Subcutaneous abdominal adipose tissue (tissue), 5 donors: ENCODE measurements at regions not wholly inside any gene's neighbourhood (a gene's known extent, or its start where the extent isn't known, plus 50 kb on each side); places are given as distances from the start of the nearest gene placed in this dataset.

Experiments used
- H3K27ac ChIP-seq: one replicate; pipeline ENCODE4 v1.7.0; 2013; ENCODE audit warnings: low read depth, mild to moderate bottlenecking, inconsistent platforms, low read length, moderate library complexity
- H3K27me3 ChIP-seq, 5 donors: one replicate each; pipeline ENCODE4 v1.7.0; 2013; ENCODE audit warnings: low read length in 5 of 5, inconsistent platforms in 1 of 5; ENCODE audit not compliant: control insufficient read depth in 5 of 5, insufficient read depth in 4 of 5
- H3K36me3 ChIP-seq, 5 donors: one replicate each; pipeline ENCODE4 v1.7.0; 2013; ENCODE audit warnings: low read length in 5 of 5; ENCODE audit not compliant: control insufficient read depth in 5 of 5, insufficient read depth in 5 of 5
- H3K4me1 ChIP-seq, 5 donors: one replicate each; pipeline ENCODE4 v1.7.0; 2013; ENCODE audit warnings: low read length in 5 of 5, mild to moderate bottlenecking in 3 of 5, moderate library complexity in 1 of 5; ENCODE audit not compliant: control insufficient read depth in 5 of 5, insufficient read depth in 5 of 5
- H3K4me3 ChIP-seq, 5 donors: one replicate each; pipeline ENCODE4 v1.7.0; 2013; ENCODE audit warnings: low read length in 5 of 5, low read depth in 1 of 5
- H3K9ac ChIP-seq, 5 donors: one replicate each; pipeline ENCODE4 v1.7.0; 2013; ENCODE audit warnings: low read length in 5 of 5, mild to moderate bottlenecking in 4 of 5, moderate library complexity in 3 of 5
- H3K9me3 ChIP-seq, 5 donors: one replicate each; pipeline ENCODE4 v1.7.0; 2013; ENCODE audit warnings: low read length in 5 of 5; ENCODE audit not compliant: control insufficient read depth in 5 of 5
- donor health status: healthy.
- donor health status: healthy.
- donor health status: healthy.
- donor health status: healthy.
- donor health status: healthy.

- Histone ChIP-seq H3K27ac (no peak overlapping the region), H3K36me3 (no peaks in the 10 kb centered on the region), H3K9me3 (peaks cover 0 to 2% (median 0%) of the 10 kb centered on the region in 5 donors), H3K9ac (no peak overlapping the region), H3K4me3 (no peak overlapping the region), H3K4me1 (peaks cover 0 to 2% (median 0%) of the 10 kb centered on the region in 5 donors), H3K27me3 (peaks cover 0 to 7% (median 0%) of the 10 kb centered on the region in 5 donors)
Measured at GRCh38 chr16:73869126-73869525, 427.5 kb upstream of the PSMD7 start.

GRCh38 chr16:73864868-73865267, 431.7 kb upstream of the PSMD7 start:
- H3K4me3 ChIP-seq, result no peak overlapping the region
- H3K36me3 ChIP-seq, result no peaks in the 10 kb centered on the region
- no peaks in the 10 kb centered on the region for H3K4me1 ChIP-seq
- peaks cover 0 to 2% (median 0%) of the 10 kb centered on the region in 5 donors for H3K27me3 ChIP-seq
- H3K9me3 ChIP-seq, result peaks cover 0 to 2% (median 0%) of the 10 kb centered on the region in 5 donors
- H3K9ac ChIP-seq, result no peak overlapping the region
- H3K27ac ChIP-seq, result no peak overlapping the region

DNA sequence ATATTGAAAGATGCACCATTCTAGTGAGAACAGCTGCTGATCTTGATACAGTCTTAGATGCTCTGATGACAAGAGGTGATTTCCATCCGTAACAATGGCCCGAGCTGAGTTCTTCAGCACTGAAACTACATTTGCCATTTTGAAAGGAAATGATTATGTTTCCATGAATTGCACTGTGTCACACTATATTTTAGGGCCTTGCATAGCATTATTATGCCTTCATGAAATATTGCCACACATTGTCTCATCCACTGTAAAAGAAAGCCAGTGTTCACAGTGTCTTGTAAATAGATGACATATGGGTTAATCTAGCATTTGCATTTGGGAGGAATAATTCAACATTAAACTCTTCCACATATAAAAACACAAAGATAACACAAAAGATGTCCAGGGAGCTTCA, 438.3 kb upstream of the PSMD7 start:
- no peaks in the 10 kb centered on the region for H3K9me3 ChIP-seq
- no peaks in the 10 kb centered on the region for H3K4me1 ChIP-seq
- H3K27me3 ChIP-seq, result no peaks in the 10 kb centered on the region
- H3K9ac ChIP-seq, result no peak overlapping the region
- no peak overlapping the region for H3K27ac ChIP-seq
- H3K36me3 ChIP-seq, result no peaks in the 10 kb centered on the region
- H3K4me3 ChIP-seq, result no peak overlapping the region

- H3K27me3 ChIP-seq, result no peaks in the 10 kb centered on the region
- no peak overlapping the region for H3K9ac ChIP-seq
Measured at GRCh38 chr16:73853968-73854367, 442.6 kb upstream of the PSMD7 start.

DNA sequence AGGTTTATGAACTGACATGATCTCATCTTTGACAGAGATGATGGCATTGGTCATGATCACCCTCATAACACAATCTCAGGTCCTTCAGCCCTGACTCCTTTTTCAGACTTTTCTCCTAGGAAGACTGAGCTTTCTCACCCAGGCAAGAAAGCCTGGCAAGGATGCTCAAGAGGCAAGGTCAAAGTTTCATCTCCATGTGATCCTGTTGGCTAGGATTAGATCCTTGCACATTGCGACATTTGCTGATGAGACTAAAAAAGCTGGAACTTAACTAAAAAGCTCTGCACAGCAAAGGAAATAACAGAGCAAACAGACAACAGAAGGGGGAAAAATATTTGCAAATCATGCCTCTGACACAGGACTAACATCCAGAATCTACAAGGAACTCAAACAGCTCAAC, 444.1 kb upstream of the PSMD7 start:
- no peaks in the 10 kb centered on the region for H3K9me3 ChIP-seq

More at GRCh38 chr16:73853968-73854367, 442.6 kb upstream of the PSMD7 start:
- Histone ChIP-seq H3K9me3 (no peaks in the 10 kb centered on the region), H3K4me1 (no peaks in the 10 kb centered on the region), H3K27ac (no peak overlapping the region), H3K4me3 (no peak overlapping the region), H3K36me3 (no peaks in the 10 kb centered on the region)

DNA sequence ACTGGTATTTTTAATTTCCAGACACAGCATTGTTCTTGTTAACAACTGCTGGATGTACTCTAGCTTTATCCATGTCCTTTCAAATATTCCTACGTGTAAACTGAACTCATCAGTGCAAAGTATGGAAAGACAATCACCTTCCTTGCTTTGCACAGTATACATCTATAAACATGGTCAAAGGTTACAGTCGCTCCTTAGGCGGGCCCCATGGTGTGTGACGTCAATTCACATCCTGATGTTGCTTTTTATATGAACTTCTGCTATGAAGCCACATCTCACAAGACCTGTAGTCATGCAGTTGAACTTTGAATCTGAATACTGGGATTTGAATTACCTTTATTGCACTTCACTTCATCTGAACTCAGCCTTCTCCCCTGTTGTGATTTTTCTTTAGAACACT, 447.6 kb upstream of the PSMD7 start:
- Histone ChIP-seq H3K4me3 (no peak overlapping the region), H3K9me3 (no peaks in the 10 kb centered on the region), H3K9ac (no peak overlapping the region), H3K27ac (no peak overlapping the region), H3K36me3 (no peaks in the 10 kb centered on the region), H3K4me1 (peaks cover 0 to 10% (median 2%) of the 10 kb centered on the region in 5 donors), H3K27me3 (no peaks in the 10 kb centered on the region)

More for the DNA sequence above, 444.1 kb upstream of the PSMD7 start:
- no peak overlapping the region for H3K9ac ChIP-seq
- no peaks in the 10 kb centered on the region for H3K36me3 ChIP-seq
- H3K4me1 ChIP-seq, result peaks cover 0 to 2% (median 0%) of the 10 kb centered on the region in 5 donors
- H3K27me3 ChIP-seq, result no peaks in the 10 kb centered on the region
- H3K4me3 ChIP-seq, result no peak overlapping the region
- no peak overlapping the region for H3K27ac ChIP-seq

DNA sequence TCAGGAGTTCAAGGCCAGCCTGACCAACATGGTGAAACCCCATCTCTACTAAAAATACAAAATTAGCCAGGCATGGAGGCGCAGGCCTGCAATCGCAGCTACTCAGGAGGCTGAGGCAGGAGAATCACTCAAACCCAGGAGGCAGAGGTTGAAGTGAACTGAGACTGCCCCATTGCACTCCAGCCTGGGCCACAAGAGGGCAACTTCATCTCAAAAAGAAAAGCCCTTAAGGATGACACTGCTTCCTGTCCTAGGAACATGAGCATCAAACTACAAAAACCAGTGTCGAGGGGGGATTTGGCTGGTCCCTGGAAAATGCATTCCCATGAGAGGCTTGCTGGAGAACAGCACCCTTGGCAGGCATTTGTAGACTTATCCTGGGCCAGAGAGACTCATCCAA, 449.5 kb upstream of the PSMD7 start:
- Histone ChIP-seq H3K4me3 (no peak overlapping the region), H3K36me3 (no peaks in the 10 kb centered on the region), H3K27me3 (no peaks in the 10 kb centered on the region), H3K9ac (no peak overlapping the region), H3K4me1 (peaks cover 0 to 25% (median 2%) of the 10 kb centered on the region in 5 donors), H3K9me3 (no peaks in the 10 kb centered on the region), H3K27ac (no peak overlapping the region)

DNA sequence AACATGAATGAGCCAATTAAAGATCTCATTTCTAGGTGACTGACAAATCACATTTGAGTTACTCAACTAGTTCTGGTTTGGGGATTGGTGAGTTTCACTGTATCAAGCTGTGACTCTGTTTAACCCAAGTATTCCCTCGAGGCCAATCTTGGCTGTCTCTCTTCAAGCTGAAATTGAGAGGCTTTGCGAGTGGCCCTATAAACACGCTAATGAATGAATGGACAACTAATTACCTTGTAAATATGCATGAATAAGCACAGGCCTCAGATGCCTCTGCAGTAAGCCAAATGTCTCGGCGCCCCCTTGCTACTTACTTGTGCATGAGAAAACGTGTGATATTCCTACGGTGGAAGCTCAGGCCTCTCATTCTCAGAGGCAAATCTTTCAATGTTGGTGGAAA, 450.3 kb upstream of the PSMD7 start:
- H3K9me3 ChIP-seq, result no peaks in the 10 kb centered on the region
- H3K4me1 ChIP-seq, result peaks cover 0 to 27% (median 2%) of the 10 kb centered on the region in 5 donors
- no peak overlapping the region for H3K9ac ChIP-seq
- H3K27ac ChIP-seq, result no peak overlapping the region
- H3K4me3 ChIP-seq, result no peak overlapping the region
- H3K27me3 ChIP-seq, result no peaks in the 10 kb centered on the region
- H3K36me3 ChIP-seq, result no peaks in the 10 kb centered on the region

DNA sequence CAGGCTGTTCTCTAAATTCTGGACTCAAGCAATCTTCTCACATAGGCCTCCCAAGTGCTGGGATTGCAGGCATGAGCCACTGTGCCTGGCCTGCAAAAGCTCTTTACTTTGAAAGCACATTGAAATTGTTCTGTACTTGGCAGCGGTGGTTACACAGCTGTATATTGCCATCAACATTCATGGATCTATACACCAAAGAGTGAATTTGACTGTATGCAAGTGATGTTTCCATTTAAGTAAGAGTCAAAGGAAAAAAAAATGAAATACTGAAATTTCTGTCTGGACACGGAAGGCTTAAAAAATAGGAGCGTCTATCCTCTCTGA, 450.6 kb upstream of the PSMD7 start:
- no peaks in the 10 kb centered on the region for H3K36me3 ChIP-seq
- H3K9me3 ChIP-seq, result no peaks in the 10 kb centered on the region
- no peaks in the 10 kb centered on the region for H3K27me3 ChIP-seq
- no peak overlapping the region for H3K9ac ChIP-seq
- no peak overlapping the region for H3K4me3 ChIP-seq
- no peak overlapping the region for H3K27ac ChIP-seq
- H3K4me1 ChIP-seq, result peaks cover 0 to 31% (median 2%) of the 10 kb centered on the region in 5 donors

- peaks cover 0 to 37% (median 2%) of the 10 kb centered on the region in 5 donors for H3K4me1 ChIP-seq
- no peak overlapping the region for H3K4me3 ChIP-seq
Measured at GRCh38 chr16:73845238-73846006, 451.2 kb upstream of the PSMD7 start.

More at GRCh38 chr16:73845238-73846006, 451.2 kb upstream of the PSMD7 start:
- no peaks in the 10 kb centered on the region for H3K36me3 ChIP-seq
- H3K9me3 ChIP-seq, result no peaks in the 10 kb centered on the region
- no peak overlapping the region for H3K27ac ChIP-seq
- H3K9ac ChIP-seq, result no peak overlapping the region
- no peaks in the 10 kb centered on the region for H3K27me3 ChIP-seq
